ENCODE measurements at regions not wholly inside any gene's neighbourhood (a gene's known extent, or its start where the extent isn't known, plus 50 kb on each side); places are given as distances from the start of the nearest gene placed in this dataset.

GRCh38 chr15:96067677-96068076, 262.8 kb upstream of the NR2F2 start:
- H4K20me1 ChIP-seq (replicated peaks; ENCODE audit: insufficient read depth), result no peaks in the 10 kb centered on the region; the same call in 1 of the 2 replicates
- H3K4me2 ChIP-seq, result no peak overlapping the region
- Mint-ChIP-seq H3K9me3 (no peaks in the 10 kb centered on the region), H3K27ac (no peak overlapping the region), H3K4me1 (no peaks in the 10 kb centered on the region), H3K36me3 (ENCODE audit: low read depth) (no peaks in the 10 kb centered on the region), H3K27me3 (ENCODE audit: insufficient read depth, low read depth, poor library complexity) (no peaks in the 10 kb centered on the region), H3K4me3 (no peak overlapping the region)
- H3K4me3 ChIP-seq, result no peak overlapping the region
- H3K27me3 ChIP-seq (ENCODE audit: insufficient read depth), result no peaks in the 10 kb centered on the region
- no peak for DNase-seq (ENCODE audit: low spot score)
- ATAC-seq, result no peak
- no peaks in the 10 kb centered on the region for H3K36me3 ChIP-seq (ENCODE audit: insufficient read depth)
- no peaks in the 10 kb centered on the region for H3F3A ChIP-seq (replicated peaks; ENCODE audit: low read depth)
- no peaks in the 10 kb centered on the region for H3K9me2 ChIP-seq (ENCODE audit: insufficient read depth)
- no peaks in the 10 kb centered on the region for H3K4me1 ChIP-seq (ENCODE audit: insufficient read depth)
- no peak overlapping the region for H3K27ac ChIP-seq (ENCODE audit: low read depth)
- no peak overlapping the region for H2AFZ ChIP-seq
- H3K79me2 ChIP-seq (replicated peaks; ENCODE audit: insufficient read depth), result no peaks in the 10 kb centered on the region
- TF ChIP-seq POLR2AphosphoS5 (IDR thresholded peaks at IDR 0.05; ENCODE audit: low read depth), result no peak
- no peak for TF ChIP-seq ETS1 (IDR thresholded peaks at IDR 0.05)
- TF ChIP-seq EZH2 (IDR thresholded peaks at IDR 0.05; ENCODE audit: low read depth, unreplicated experiment), result no peak
- no peak for TF ChIP-seq ZNF114 (CRISPR knock-in tag; IDR thresholded peaks at IDR 0.05)
- TF ChIP-seq, protein P1, sequence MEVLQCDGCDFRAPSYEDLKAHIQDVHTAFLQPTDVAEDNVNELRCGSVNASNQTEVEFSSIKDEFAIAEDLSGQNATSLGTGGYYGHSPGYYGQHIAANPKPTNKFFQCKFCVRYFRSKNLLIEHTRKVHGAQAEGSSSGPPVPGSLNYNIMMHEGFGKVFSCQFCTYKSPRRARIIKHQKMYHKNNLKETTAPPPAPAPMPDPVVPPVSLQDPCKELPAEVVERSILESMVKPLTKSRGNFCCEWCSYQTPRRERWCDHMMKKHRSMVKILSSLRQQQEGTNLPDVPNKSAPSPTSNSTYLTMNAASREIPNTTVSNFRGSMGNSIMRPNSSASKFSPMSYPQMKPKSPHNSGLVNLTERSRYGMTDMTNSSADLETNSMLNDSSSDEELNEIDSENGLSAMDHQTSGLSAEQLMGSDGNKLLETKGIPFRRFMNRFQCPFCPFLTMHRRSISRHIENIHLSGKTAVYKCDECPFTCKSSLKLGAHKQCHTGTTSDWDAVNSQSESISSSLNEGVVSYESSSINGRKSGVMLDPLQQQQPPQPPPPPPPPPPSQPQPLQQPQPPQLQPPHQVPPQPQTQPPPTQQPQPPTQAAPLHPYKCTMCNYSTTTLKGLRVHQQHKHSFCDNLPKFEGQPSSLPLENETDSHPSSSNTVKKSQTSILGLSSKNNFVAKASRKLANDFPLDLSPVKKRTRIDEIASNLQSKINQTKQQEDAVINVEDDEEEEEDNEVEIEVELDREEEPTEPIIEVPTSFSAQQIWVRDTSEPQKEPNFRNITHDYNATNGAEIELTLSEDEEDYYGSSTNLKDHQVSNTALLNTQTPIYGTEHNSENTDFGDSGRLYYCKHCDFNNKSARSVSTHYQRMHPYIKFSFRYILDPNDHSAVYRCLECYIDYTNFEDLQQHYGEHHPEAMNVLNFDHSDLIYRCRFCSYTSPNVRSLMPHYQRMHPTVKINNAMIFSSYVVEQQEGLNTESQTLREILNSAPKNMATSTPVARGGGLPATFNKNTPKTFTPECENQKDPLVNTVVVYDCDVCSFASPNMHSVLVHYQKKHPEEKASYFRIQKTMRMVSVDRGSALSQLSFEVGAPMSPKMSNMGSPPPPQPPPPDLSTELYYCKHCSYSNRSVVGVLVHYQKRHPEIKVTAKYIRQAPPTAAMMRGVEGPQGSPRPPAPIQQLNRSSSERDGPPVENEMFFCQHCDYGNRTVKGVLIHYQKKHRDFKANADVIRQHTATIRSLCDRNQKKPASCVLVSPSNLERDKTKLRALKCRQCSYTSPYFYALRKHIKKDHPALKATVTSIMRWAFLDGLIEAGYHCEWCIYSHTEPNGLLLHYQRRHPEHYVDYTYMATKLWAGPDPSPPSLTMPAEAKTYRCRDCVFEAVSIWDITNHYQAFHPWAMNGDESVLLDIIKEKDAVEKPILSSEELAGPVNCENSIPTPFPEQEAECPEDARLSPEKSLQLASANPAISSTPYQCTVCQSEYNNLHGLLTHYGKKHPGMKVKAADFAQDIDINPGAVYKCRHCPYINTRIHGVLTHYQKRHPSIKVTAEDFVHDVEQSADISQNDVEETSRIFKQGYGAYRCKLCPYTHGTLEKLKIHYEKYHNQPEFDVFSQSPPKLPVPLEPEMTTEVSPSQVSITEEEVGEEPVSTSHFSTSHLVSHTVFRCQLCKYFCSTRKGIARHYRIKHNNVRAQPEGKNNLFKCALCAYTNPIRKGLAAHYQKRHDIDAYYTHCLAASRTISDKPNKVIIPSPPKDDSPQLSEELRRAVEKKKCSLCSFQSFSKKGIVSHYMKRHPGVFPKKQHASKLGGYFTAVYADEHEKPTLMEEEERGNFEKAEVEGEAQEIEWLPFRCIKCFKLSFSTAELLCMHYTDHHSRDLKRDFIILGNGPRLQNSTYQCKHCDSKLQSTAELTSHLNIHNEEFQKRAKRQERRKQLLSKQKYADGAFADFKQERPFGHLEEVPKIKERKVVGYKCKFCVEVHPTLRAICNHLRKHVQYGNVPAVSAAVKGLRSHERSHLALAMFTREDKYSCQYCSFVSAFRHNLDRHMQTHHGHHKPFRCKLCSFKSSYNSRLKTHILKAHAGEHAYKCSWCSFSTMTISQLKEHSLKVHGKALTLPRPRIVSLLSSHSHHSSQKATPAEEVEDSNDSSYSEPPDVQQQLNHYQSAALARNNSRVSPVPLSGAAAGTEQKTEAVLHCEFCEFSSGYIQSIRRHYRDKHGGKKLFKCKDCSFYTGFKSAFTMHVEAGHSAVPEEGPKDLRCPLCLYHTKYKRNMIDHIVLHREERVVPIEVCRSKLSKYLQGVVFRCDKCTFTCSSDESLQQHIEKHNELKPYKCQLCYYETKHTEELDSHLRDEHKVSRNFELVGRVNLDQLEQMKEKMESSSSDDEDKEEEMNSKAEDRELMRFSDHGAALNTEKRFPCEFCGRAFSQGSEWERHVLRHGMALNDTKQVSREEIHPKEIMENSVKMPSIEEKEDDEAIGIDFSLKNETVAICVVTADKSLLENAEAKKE (CRISPR knock-in tag; IDR thresholded peaks at IDR 0.05), result no peak
- TF ChIP-seq JUNB (IDR thresholded peaks at IDR 0.05; ENCODE audit: unreplicated experiment), result no peak
- no peak for TF ChIP-seq STAT1 (IDR thresholded peaks at IDR 0.05; ENCODE audit: unreplicated experiment)
- no peak for TF ChIP-seq REST (IDR thresholded peaks at IDR 0.05; ENCODE audit: unreplicated experiment)
- TF ChIP-seq ZNF331 (CRISPR knock-in tag; IDR thresholded peaks at IDR 0.05; ENCODE audit: low read depth), result no peak
- no peak for TF ChIP-seq CTCF (conservative IDR thresholded peaks at IDR 0.05; ENCODE audit: low read depth in 2 of 2)
- TF ChIP-seq NANOG (IDR thresholded peaks at IDR 0.05; ENCODE audit: borderline replicate concordance), result no peak
- no peak for TF ChIP-seq EZH2phosphoT487 (IDR thresholded peaks at IDR 0.05; ENCODE audit: unreplicated experiment)
- TF ChIP-seq CREB1 (CRISPR knock-in tag; IDR thresholded peaks at IDR 0.05; ENCODE audit: low read depth), result no peak
